NT2/D1 (cell line): ENCODE measurements at regions not wholly inside any gene's neighbourhood (a gene's known extent, or its start where the extent isn't known, plus 50 kb on each side); places are given as distances from the start of the nearest gene placed in this dataset.

Experiments used
- SUZ12 ChIP-seq: IDR thresholded peaks from 2 replicates; pipeline ENCODE4 v1.6.1; 2011; ENCODE audit not compliant: insufficient read length, insufficient read depth; ENCODE audit errors: extremely low read depth
- YY1 ChIP-seq: IDR thresholded peaks from 2 replicates; pipeline ENCODE4 v1.6.1; 2011; ENCODE audit not compliant: insufficient read length, insufficient read depth

GRCh38 chr1:5120559-5120958 is 466.1 kb downstream of the AJAP1 start:
- TF ChIP-seq YY1 (no peak), SUZ12 (no peak)
